ENCODE measurements at regions not wholly inside any gene's neighbourhood (a gene's known extent, or its start where the extent isn't known, plus 50 kb on each side); places are given as distances from the start of the nearest gene placed in this dataset.

- ChIA-PET POLR2A (no interaction called here), CTCF (no interaction called here)
- H3K9me3 ChIP-seq, result peaks cover 3% of the 10 kb centered on the region; the same call in 1 of the 3 replicates
- H3K4me1 ChIP-seq, result no peaks in the 10 kb centered on the region
- FAIRE-seq (no peak), DNase-seq (ENCODE audit: low read depth in 1 of 2, low spot score in 1 of 2) (no peak), ATAC-seq (no peak)
- TF ChIP-seq HES2 (IDR thresholded peaks at IDR 0.05) (no peak), TP53 (CRISPR knock-in tag; IDR thresholded peaks at IDR 0.05) (no peak), HDAC2 (IDR thresholded peaks at IDR 0.05) (no peak), ZC3H11A (IDR thresholded peaks at IDR 0.05) (no peak), MAX (IDR thresholded peaks at IDR 0.05) (no peak), KDM5A (IDR thresholded peaks at IDR 0.05) (no peak), POLR2AphosphoS2 (conservative IDR thresholded peaks at IDR 0.05; ENCODE audit: low read length) (no peak), CHD4 (IDR thresholded peaks at IDR 0.05; ENCODE audit: borderline replicate concordance) (no peak), ATOH8 (CRISPR knock-in tag; IDR thresholded peaks at IDR 0.05; ENCODE audit: low read depth) (no peak), TFCP2L1 (CRISPR knock-in tag; IDR thresholded peaks at IDR 0.05) (no peak), FOXS1 (CRISPR knock-in tag; IDR thresholded peaks at IDR 0.05) (no peak), RFX5 (IDR thresholded peaks at IDR 0.05) (no peak), KDM1A (IDR thresholded peaks at IDR 0.05; ENCODE audit: low read depth) (no peak), HEYL (CRISPR knock-in tag; IDR thresholded peaks at IDR 0.05) (no peak), RARB (CRISPR knock-in tag; IDR thresholded peaks at IDR 0.05) (no peak), FOSL2 (IDR thresholded peaks at IDR 0.05) (no peak), FOSL2 (CRISPR knock-in tag; IDR thresholded peaks at IDR 0.05) (no peak), ZNF302 (CRISPR knock-in tag; IDR thresholded peaks at IDR 0.05) (no peak), ELK1 (IDR thresholded peaks at IDR 0.05; ENCODE audit: low read depth, low read length) (no peak), RCOR1 (IDR thresholded peaks at IDR 0.05; ENCODE audit: low read depth, low read length) (no peak)
- no peak overlapping the region for H3K4me3 ChIP-seq
- no peak overlapping the region for H3K4me2 ChIP-seq
- 19% methylated on average over 1 of the region's 1 CpG for WGBS (ENCODE audit: missing lambda C conversion rate)
- no peak overlapping the region for H3K27ac ChIP-seq
These were observed 267.2 kb upstream of the FSIP2 start for GRCh38 chr2:185471441-185471840.

GRCh38 chr2:185472574-185472973 is 266.0 kb upstream of the FSIP2 start:
- TF ChIP-seq FOSL2 (IDR thresholded peaks at IDR 0.05) (no peak), FOSL2 (CRISPR knock-in tag; IDR thresholded peaks at IDR 0.05) (no peak), ATOH8 (CRISPR knock-in tag; IDR thresholded peaks at IDR 0.05; ENCODE audit: low read depth) (no peak), HES2 (IDR thresholded peaks at IDR 0.05) (no peak), ZNF302 (CRISPR knock-in tag; IDR thresholded peaks at IDR 0.05) (no peak), FOXS1 (CRISPR knock-in tag; IDR thresholded peaks at IDR 0.05) (no peak), BCL3 (IDR thresholded peaks at IDR 0.05) (no peak), NPAS2 (CRISPR knock-in tag; IDR thresholded peaks at IDR 0.05; ENCODE audit: borderline replicate concordance) (no peak), HOXB13 (CRISPR knock-in tag; IDR thresholded peaks at IDR 0.05; ENCODE audit: low read depth) (no peak), EP300 (IDR thresholded peaks at IDR 0.05) (no peak)
- POLR2A ChIA-PET, result no interaction called here
- no peak for ATAC-seq
- no peak overlapping the region for H3K4me3 ChIP-seq
- no peak overlapping the region for H3K4me2 ChIP-seq
- CTCF ChIA-PET, result no interaction called here
- H3K27ac ChIP-seq, result no peak overlapping the region
- 23% methylated on average over 5 of the region's 5 CpGs for WGBS (ENCODE audit: missing lambda C conversion rate)
- no peaks in the 10 kb centered on the region for H3K4me1 ChIP-seq
- no peak for DNase-seq (ENCODE audit: low read depth in 1 of 2, low spot score in 1 of 2)
- peaks cover 3% of the 10 kb centered on the region; the same call in 1 of the 3 replicates for H3K9me3 ChIP-seq
- no peak for FAIRE-seq

All from A549 (cell line).